GM12892 (cell line): ENCODE measurements at regions not wholly inside any gene's neighbourhood (a gene's known extent, or its start where the extent isn't known, plus 50 kb on each side); places are given as distances from the start of the nearest gene placed in this dataset.

ENCODE experiments used
- POLR2A ChIP-seq: IDR thresholded peaks from 2 replicates; pipeline ENCODE4 v1.6.1; 2011; ENCODE audit warnings: low read depth, low read length, control low read depth
- POLR2AphosphoS5 ChIP-seq: IDR thresholded peaks from 2 replicates; pipeline ENCODE4 v1.6.1; 2011; ENCODE audit warnings: low read depth, low read length, control low read depth

GRCh38 chr5:173808079-173808808 lies 79.9 kb upstream of the CPEB4 start:
- TF ChIP-seq POLR2A (no peak), POLR2AphosphoS5 (no peak)
